ENCODE measurements at regions not wholly inside any gene's neighbourhood (a gene's known extent, or its start where the extent isn't known, plus 50 kb on each side); places are given as distances from the start of the nearest gene placed in this dataset.
A peak's percentile ranks its signal among the peaks of the same experiment; 100 is the strongest.
"Not testable (repeated sequence)": the region's sequence is repeated elsewhere in the genome, so short reads cannot be mapped to it uniquely, and the experiment has no call there.

DNA sequence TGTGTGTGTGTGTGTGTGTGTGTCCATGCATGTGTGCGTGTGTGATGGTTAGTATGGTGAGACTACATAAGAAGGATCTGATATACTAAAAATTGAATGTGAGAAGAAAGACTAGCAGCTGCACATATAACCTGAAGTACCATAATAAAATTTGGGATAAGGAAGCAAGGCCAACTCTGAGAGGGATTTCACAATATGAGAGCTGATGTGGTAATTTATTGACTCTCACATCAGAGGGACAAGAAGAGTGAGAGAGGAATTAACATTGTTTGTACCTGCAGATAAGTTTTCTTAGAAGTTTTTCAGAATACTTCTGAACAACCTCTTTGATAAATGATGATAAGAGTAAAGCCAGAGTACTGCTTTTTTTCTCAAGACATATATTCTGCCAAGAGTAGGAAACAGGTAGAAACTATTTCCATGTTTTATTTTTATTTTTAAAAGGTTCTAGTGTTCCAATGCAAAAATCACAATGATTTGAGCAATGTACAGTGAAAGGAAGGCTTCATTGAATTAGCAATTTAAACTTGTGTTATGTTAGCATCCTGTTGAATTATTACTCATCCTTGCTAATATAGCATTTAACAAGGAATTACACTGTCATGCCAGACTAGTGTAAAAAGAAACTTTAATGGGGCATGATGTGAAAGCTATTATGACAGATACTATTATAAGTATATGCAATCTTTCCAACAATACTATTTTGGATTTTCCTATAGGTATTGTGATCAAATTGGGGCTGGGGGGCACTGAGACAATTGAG is 415.5 kb upstream of the ARPP21 start:
- DNase-seq = no peak

GRCh38 chr3:35224565-35225295 is 414.6 kb upstream of the ARPP21 start:
- no peak for DNase-seq

GRCh38 chr3:35241236-35241635 is 398.1 kb upstream of the ARPP21 start:
- DNase-seq = no peak

DNA sequence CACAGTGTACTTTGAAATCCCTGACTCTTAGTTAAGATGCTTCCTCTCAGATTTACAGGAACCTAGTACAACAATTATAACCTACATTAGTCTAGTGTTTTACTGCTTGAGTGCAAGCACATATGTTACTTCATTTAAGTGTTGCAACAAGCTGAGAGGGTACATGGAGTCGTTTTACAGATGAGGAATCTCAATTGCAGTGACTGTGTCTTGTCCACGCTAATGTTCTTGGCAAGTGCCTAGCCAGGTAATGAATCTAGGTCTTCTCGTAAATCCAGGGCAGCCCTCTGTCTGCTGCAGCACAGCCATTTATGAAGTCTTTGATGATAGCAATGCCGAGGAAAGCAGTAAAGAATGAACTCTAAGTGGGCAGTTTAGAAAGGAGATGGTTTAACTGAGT is 384.4 kb upstream of the ARPP21 start:
- no peak for DNase-seq

DNA sequence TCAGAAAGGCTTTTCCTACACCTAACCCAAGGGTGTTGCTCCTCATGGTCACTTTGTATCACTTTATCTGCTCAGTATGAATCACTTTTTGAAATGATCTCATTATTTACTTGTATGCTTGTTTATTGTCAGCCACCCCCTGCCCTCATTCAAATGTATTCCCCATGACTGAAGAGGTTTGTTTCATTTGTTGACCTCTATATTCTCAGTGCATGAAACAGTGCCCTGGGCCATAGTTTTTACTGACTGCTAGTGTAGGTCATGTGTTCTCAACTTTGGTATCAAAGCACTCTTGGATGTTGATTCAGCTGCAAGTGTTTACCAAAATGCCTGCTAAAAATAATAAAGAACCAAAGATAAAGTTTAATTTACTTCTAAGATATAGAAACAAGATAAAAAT is 381.7 kb upstream of the ARPP21 start:
- no peak for DNase-seq

- no peak for DNase-seq
These were observed 376.9 kb upstream of the ARPP21 start for GRCh38 chr3:35262406-35262805.

- DNase-seq = no peak
These were observed 375.8 kb upstream of the ARPP21 start for GRCh38 chr3:35263477-35263876.

GRCh38 chr3:35266065-35266464 is 373.3 kb upstream of the ARPP21 start:
- DNase-seq = not testable (repeated sequence)

DNA sequence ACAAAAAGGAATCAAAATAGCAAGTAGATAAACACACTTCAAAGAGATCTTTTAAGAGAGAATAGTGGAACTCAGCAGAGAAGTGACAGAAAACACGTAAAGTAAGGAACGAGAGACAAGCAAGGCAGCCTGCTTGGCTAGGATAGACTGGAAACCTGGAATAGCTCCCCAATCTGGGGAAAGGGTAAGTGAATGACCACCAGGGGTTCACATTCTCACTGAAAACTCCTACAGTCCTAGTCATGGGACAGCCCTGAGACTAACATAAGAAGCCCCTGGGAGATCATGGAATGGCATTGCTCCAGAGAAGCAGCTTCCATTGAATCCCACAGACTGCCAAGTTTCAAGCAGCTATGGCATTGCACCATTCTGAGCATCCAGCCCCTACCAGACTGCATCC is 363.6 kb upstream of the ARPP21 start:
- no peak for DNase-seq

GRCh38 chr3:35276568-35276967 is 362.8 kb upstream of the ARPP21 start:
- DNase-seq = no peak

- no peak for DNase-seq
These were observed 347.7 kb upstream of the ARPP21 start for GRCh38 chr3:35291471-35292236.

DNA sequence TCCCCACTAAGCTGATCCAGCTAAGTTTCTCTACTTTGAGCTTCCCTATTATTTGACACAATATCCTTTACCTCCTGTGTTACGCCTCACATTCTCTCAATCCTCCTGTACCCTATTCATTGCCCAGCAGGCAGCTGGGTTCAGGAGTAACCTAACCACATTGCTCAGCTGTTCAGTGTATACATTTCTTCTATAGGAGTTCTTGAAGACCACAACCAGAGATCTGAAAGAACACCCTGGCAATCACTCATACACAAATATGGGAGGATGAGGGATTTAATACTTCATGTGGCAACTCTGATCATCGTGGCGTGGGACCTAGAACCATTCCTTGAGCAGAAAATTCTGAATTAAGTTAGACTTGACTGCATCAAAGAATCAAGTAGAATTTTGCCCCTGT is 346.8 kb upstream of the ARPP21 start:
- DNase-seq = no peak

- DNase-seq = no peak
These were observed 343.4 kb upstream of the ARPP21 start for GRCh38 chr3:35295906-35296305.

DNA sequence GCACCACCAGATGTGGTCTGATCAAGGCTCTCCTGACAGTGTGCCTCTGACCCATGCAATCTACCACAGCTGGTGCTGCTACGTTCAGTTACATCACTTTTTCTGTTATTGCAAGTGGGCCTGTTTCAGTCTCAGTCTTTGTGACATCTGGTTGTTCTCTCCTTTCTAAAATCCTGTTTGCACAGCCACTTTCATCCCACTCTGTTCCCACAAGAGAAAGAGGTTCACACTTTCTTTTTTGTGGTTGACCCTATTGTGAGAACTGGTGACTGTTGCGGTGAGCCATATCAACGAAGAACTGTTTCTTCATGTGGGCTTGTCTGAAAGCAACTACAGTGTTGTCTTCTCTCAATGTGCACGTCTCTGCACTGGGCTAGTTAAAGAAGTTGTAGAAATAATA is 342.8 kb upstream of the ARPP21 start:
- DNase-seq = peak; percentile 15

DNA sequence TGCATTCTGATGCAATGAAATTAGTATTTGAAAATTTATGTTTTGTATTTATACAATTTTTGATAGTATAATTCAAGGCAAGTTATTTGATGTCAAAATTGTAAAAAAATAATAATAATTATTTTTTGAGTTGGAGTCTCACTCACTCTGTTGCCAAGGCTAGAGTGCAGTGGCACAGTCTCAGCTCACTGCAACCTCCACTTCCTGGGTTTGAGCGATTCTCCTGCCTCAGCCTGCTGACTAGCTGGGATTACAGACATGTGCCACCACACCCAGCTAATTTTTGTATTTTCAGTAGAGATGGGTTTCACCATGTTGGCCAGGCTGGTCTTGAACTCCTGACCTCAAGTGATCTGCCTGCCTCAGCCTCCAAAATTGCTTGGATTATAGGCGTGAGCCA is 342.4 kb upstream of the ARPP21 start:
- not testable (repeated sequence) for DNase-seq

DNA sequence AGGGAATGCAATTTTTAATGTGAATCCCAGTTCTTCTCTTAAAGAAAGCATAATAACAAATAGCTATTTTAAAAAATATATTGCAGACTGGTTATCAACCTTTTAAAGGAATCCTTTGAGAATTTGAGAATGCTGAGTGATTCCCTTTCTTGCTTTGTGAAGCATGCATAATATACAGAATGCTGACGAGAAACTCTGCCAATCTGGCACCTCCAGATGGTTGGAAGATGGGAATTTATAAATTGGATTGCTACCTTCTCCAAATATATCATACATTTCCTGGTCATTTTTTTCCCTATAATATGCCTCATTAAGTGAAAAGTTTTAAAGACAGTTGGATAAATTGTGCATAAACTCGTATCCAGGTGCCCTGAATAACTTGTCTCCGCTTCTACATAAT is 333.9 kb upstream of the ARPP21 start:
- no peak for DNase-seq

DNA sequence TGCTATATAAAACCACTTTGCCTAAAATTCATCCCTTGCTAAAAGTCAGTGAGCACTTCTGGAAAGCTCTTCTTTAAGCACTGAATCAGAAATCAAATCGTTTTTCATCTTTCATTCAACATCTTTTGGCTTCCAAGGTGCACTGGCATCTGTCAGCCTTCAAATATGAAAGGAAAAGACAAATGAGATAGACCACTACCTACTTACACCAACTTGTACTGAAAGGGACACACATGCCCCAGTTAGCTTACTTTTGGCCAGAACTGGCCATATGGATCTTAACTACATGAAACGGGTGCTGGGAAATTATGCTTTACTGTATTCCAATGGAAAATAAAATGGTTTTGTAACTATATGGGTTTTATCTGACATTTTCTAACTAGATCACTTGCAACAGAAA is 332.0 kb upstream of the ARPP21 start:
- no peak for DNase-seq

- not testable (repeated sequence) for DNase-seq
These were observed 322.5 kb upstream of the ARPP21 start for GRCh38 chr3:35316841-35317240.

DNA sequence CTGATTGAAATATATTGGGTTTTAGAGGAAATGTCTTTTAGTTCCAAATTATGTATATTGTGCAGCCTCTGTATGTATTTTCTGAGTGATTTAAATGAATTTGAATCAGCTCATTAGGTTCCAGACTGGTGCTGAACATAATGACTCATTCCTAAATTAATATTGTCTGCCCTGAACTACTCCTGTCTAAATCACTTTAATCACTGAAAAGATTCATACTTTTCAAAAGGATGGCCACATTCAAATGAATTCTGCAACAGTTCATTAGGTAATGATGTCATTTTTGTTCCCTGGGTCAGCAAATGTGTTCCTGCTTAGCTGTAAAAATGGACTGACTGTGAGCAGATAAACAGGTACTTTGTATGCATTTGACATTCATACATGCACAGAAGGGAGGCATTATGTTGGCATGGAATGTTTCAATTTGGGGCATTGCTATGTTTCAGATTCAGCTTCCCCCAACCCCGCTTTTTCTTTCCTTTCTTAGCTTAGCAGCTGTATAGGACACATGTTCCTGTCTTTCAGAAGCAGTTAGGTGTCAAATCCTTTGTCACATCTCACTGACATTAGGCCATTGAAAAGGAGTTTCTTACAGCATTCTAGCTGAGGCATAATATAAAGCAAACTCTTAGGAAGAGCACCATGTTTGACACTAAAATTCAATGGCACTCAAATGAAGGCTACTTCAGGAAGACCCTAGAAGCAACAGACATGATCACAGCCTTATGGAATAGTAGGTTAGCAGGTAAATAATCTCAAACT is 318.5 kb upstream of the ARPP21 start:
- DNase-seq = no peak

GRCh38 chr3:35322070-35322469 is 317.3 kb upstream of the ARPP21 start:
- DNase-seq = no peak

DNA sequence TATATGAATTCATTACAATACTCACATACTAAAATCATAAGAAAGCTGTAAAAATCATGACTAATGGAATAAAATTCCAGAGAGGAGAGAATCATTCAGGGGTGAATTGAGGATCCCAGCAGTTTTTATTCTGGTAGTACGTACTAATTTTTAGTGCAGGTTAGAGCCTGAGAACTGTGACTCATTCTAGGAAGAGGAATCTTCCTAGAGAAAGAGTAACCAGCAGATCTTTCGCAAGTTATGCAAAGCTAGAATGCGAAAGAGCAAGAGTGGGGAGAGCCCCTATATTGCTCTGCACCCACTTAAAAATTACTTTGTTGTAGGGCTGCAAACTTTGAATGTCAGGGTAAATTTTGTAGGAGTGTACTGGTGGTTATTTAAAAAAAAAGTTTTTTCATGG is 303.6 kb upstream of the ARPP21 start:
- no peak for DNase-seq

- no peak for DNase-seq
These were observed 302.7 kb upstream of the ARPP21 start for GRCh38 chr3:35336601-35337000.

DNA sequence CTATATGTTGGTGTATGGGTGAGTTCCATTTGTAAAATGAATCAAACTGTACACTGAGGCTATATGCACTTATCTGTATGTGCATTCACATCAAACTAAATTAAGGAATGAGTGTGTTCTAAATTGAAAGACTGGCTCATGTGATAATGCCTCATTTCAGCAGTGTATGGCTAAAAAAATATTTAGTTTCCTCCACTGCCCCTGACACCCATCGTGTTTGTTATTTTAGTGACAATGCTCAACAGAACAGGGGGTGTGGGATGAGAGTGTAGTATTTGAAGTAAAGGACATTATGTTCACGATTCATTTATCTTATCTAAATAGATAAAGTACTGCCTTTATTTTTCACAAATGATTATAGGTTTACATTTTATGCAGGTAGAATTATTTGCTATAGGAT is 301.1 kb upstream of the ARPP21 start:
- no peak for DNase-seq
